ACHN (cell line): ENCODE measurements at regions not wholly inside any gene's neighbourhood (a gene's known extent, or its start where the extent isn't known, plus 50 kb on each side); places are given as distances from the start of the nearest gene placed in this dataset.

Source experiments
- DNase-seq: peaks from one replicate; pipeline ENCODE4 v3.0.0-alpha.2; 2015
- in situ Hi-C: cut with HindIII; loops from 2 replicates; pipeline ENCODE4 v1.10.0; 2017; ENCODE audit warnings: low sequenced_read_pairs, low pct_ligation_motif_present, low pct_unique_long_range_greater_than_20kb

GRCh38 chr1:222043444-222044292 is 301.8 kb upstream of the DUSP10 start:
- in situ Hi-C loops, result no loop called here
- DNase-seq, result no peak

GRCh38 chr1:222042120-222042519 is 300.2 kb upstream of the DUSP10 start:
- no peak for DNase-seq

GRCh38 chr1:222040955-222041354 is 299.1 kb upstream of the DUSP10 start:
- in situ Hi-C loops, result no loop called here
- DNase-seq, result no peak

More at GRCh38 chr1:222042120-222042519, 300.2 kb upstream of the DUSP10 start:
- in situ Hi-C loops, result no loop called here

GRCh38 chr1:222040121-222040805 is 298.4 kb upstream of the DUSP10 start:
- in situ Hi-C loops, result no loop called here
- DNase-seq, result no peak

GRCh38 chr1:222038971-222039370 is 297.1 kb upstream of the DUSP10 start:
- in situ Hi-C loops, result no loop called here
- DNase-seq, result no peak

- in situ Hi-C loops, result no loop called here
- DNase-seq, result no peak
Measured at GRCh38 chr1:222037720-222038119, 295.8 kb upstream of the DUSP10 start.

GRCh38 chr1:222034790-222035189 is 292.9 kb upstream of the DUSP10 start:
- no peak for DNase-seq
- in situ Hi-C loops, result no loop called here

- in situ Hi-C loops, result no loop called here
- no peak for DNase-seq
Measured at GRCh38 chr1:222033450-222033849, 291.6 kb upstream of the DUSP10 start.

- DNase-seq, result no peak
- in situ Hi-C loops, result no loop called here
Measured at GRCh38 chr1:222031318-222031717, 289.4 kb upstream of the DUSP10 start.

- in situ Hi-C loops, result no loop called here
- no peak for DNase-seq
Measured at GRCh38 chr1:222028676-222029075, 286.8 kb upstream of the DUSP10 start.

GRCh38 chr1:222028116-222028515 is 286.2 kb upstream of the DUSP10 start:
- no peak for DNase-seq
- in situ Hi-C loops, result no loop called here

GRCh38 chr1:222026280-222026679 is 284.4 kb upstream of the DUSP10 start:
- no peak for DNase-seq
- in situ Hi-C loops, result no loop called here

- no peak for DNase-seq
- in situ Hi-C loops, result no loop called here
Measured at GRCh38 chr1:222023025-222023424, 281.1 kb upstream of the DUSP10 start.

- in situ Hi-C loops, result no loop called here
- DNase-seq, result no peak
Measured at GRCh38 chr1:222021129-222021528, 279.2 kb upstream of the DUSP10 start.

- DNase-seq, result no peak
- in situ Hi-C loops, result no loop called here
Measured at GRCh38 chr1:222020553-222020952, 278.7 kb upstream of the DUSP10 start.

- no peak for DNase-seq
- in situ Hi-C loops, result no loop called here
Measured at GRCh38 chr1:222019029-222019428, 277.1 kb upstream of the DUSP10 start.

GRCh38 chr1:222018041-222018440 is 276.2 kb upstream of the DUSP10 start:
- in situ Hi-C loops, result no loop called here
- DNase-seq, result no peak

- in situ Hi-C loops, result no loop called here
- no peak for DNase-seq
Measured at GRCh38 chr1:222015686-222016085, 273.8 kb upstream of the DUSP10 start.

GRCh38 chr1:222014001-222014400 is 272.1 kb upstream of the DUSP10 start:
- in situ Hi-C loops, result no loop called here
- no peak for DNase-seq

- in situ Hi-C loops, result no loop called here
- no peak for DNase-seq
Measured at GRCh38 chr1:222012816-222013215, 270.9 kb upstream of the DUSP10 start.
